ENCODE measurements at regions not wholly inside any gene's neighbourhood (a gene's known extent, or its start where the extent isn't known, plus 50 kb on each side); places are given as distances from the start of the nearest gene placed in this dataset.

DNA sequence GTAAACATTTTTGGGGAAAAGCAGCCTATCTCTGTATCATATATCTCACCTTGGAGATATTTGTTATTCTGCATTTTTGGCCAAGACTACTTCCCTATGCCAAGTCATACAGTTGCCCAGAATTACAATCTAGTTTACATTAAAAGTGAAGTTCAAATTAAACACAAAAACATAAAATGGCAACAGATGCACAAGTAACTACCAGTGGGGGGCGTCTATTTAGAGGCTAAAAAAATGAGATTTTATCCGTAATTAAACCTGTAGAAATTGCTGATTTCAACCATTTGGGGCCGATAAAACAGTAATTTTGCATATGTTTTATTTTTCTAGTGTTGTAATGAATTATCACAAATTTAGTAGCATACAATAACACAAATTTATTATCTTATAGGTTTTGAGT, 787.1 kb upstream of the CHD1 start:
- TF ChIP-seq, protein P1, sequence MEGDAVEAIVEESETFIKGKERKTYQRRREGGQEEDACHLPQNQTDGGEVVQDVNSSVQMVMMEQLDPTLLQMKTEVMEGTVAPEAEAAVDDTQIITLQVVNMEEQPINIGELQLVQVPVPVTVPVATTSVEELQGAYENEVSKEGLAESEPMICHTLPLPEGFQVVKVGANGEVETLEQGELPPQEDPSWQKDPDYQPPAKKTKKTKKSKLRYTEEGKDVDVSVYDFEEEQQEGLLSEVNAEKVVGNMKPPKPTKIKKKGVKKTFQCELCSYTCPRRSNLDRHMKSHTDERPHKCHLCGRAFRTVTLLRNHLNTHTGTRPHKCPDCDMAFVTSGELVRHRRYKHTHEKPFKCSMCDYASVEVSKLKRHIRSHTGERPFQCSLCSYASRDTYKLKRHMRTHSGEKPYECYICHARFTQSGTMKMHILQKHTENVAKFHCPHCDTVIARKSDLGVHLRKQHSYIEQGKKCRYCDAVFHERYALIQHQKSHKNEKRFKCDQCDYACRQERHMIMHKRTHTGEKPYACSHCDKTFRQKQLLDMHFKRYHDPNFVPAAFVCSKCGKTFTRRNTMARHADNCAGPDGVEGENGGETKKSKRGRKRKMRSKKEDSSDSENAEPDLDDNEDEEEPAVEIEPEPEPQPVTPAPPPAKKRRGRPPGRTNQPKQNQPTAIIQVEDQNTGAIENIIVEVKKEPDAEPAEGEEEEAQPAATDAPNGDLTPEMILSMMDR (conservative IDR thresholded peaks at IDR 0.05) = peak; percentile 13; the same call in 1 of the 2 replicates
- no peak for TF ChIP-seq ZFX (IDR thresholded peaks at IDR 0.05)

All from C4-2B (cell line).